SK-N-MC (cell line): ENCODE measurements at regions not wholly inside any gene's neighbourhood (a gene's known extent, or its start where the extent isn't known, plus 50 kb on each side); places are given as distances from the start of the nearest gene placed in this dataset.
"Not testable (repeated sequence)": the region's sequence is repeated elsewhere in the genome, so short reads cannot be mapped to it uniquely, and the experiment has no call there.

Source experiments
- DNase-seq: peaks from one replicate; pipeline ENCODE4 v3.0.0-alpha.2; 2011; ENCODE audit warnings: low read depth, low spot score
- H3K27ac ChIP-seq: fragments of 200-600 bp; sonication (generic); 2 replicates; pipeline ENCODE4 v1.5.1; 2016; ENCODE audit warnings: mixed run types
- H3K36me3 ChIP-seq: fragments of 200-600 bp; sonication (generic); 2 replicates; pipeline ENCODE4 v1.6.1; 2017; ENCODE audit warnings: antibody characterized with exemption, low read length, mixed read lengths; ENCODE audit not compliant: insufficient read depth
- H3K4me3 ChIP-seq: fragments of 200-600 bp; sonication (generic); 2 replicates; pipeline ENCODE4 v1.5.1; 2016
- H3K9ac ChIP-seq: fragments of 200-600 bp; sonication (generic); 2 replicates; pipeline ENCODE4 v1.8.0; 2017; ENCODE audit warnings: mixed run types, mixed read lengths; ENCODE audit not compliant: insufficient read length
- H3K9me3 ChIP-seq: fragments of 200-600 bp; sonication (generic); 2 replicates; pipeline ENCODE4 v1.6.1; 2017; ENCODE audit warnings: low read depth, mild to moderate bottlenecking, antibody characterized with exemption, low read length, moderate library complexity, mixed read lengths
- EZH2 ChIP-seq: fragments of 200-600 bp; sonication (generic); IDR thresholded peaks from one replicate; pipeline ENCODE4 v1.6.1; 2017; ENCODE audit warnings: antibody characterized with exemption
- FOXP2 ChIP-seq: optimal IDR thresholded peaks from 2 replicates; pipeline ENCODE3; 2011; ENCODE audit warnings: mild to moderate bottlenecking, moderate library complexity; ENCODE audit not compliant: insufficient read depth; ENCODE audit errors: extremely low read length, control extremely low read depth
- POLR2AphosphoS5 ChIP-seq: IDR thresholded peaks from 2 replicates; pipeline ENCODE4 v1.6.1; 2012; ENCODE audit warnings: mild to moderate bottlenecking, low read depth, low read length, borderline replicate concordance

DNA sequence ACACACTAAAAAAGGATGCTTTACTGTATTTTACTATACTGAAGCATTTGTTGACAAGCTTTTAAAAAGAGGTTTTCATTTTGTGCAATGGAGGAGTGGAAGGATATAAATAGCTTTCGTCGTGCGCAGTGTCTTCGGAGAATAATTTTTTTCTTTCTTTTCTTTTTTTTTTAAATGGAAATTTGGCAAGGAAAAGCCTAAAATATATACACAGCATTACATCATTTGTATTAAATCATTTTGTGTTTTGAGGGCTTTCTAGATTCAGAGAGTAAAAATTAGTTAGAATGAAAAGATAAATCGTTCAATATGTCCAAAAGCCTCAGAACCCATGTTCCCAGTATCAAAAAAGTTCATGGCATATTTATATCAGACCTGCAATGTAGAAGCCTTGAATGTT, 150.2 kb upstream of the FERD3L start:
- Histone ChIP-seq H3K9ac (no peak overlapping the region), H3K4me3 (no peak overlapping the region), H3K27ac (no peak overlapping the region), H3K9me3 (no peaks in the 10 kb centered on the region), H3K36me3 (no peaks in the 10 kb centered on the region)
- TF ChIP-seq POLR2AphosphoS5, result no peak
- TF ChIP-seq FOXP2, result no peak
- no peak for TF ChIP-seq EZH2
- no peak for DNase-seq

DNA sequence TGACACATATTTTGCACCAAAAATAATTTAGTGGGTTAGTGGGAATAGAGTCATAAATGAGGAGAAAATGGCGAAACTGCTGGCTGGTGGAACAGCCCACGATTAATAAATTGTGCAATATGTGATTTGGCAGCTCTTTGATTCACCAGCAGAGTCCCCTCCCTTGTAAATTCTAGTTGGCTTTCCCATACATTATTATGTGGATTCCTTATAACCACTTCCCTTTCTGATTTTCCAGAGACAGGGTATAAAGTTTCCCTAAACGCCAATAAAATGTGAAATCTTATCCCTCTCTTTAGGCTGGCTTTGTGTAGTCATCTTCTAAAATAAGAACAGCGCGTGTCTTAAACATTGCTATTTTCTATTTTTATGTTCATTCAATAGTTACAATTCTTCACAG, 149.4 kb upstream of the FERD3L start:
- H3K9me3 ChIP-seq, result no peaks in the 10 kb centered on the region
- H3K4me3 ChIP-seq, result 0 out of 2 replicates have a peak overlapping the region, but pooled peaks have one; percentile 2
- no peak for DNase-seq
- H3K36me3 ChIP-seq, result no peaks in the 10 kb centered on the region
- no peak for TF ChIP-seq EZH2
- TF ChIP-seq POLR2AphosphoS5, result no peak
- TF ChIP-seq FOXP2, result no peak
- H3K9ac ChIP-seq, result no peak overlapping the region
- 0 out of 2 replicates have a peak overlapping the region, but pooled peaks have one; percentile 22 for H3K27ac ChIP-seq

DNA sequence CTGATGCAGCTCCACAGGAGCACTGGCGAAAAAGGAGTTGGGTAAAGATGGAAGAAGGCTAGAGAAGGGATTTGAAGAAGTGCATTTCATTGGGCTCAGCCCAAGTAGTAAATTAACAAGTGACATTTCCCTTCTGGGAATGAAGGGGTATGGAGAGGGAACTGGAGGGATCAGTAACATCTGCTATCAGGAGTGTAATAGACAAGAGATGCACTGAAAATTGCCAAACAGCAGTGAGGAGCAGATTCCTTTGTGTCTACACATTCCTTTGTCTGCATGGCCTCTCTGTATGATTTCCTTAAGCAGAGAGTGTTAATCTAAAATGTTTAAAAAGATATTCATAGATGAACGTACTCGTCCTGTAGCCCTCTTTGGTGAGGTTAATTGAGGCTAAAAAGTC, 148.2 kb upstream of the FERD3L start:
- H3K27ac ChIP-seq, result no peak overlapping the region
- H3K4me3 ChIP-seq, result no peak overlapping the region
- H3K9ac ChIP-seq, result no peak overlapping the region
- TF ChIP-seq POLR2AphosphoS5 (no peak), EZH2 (no peak), FOXP2 (no peak)
- no peaks in the 10 kb centered on the region for H3K9me3 ChIP-seq
- no peaks in the 10 kb centered on the region for H3K36me3 ChIP-seq
- no peak for DNase-seq

DNA sequence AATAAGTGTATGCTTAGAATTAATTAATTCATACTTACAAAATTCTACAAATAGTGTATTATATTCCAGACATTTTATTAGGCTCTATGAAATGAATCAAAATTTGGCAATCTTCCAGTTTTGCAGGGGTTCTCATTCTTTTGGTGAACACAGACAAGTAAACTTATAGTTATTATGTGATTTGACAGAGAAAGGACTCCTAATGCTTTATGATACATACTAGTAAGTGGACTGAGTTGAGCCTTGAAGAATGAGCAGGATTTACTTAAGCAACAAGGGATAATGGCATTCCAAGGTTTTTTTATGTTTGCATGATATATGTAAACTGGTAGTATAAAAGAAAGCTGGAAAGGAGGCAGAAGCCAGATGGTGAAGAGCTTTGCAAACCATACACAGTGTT, 145.7 kb upstream of the FERD3L start:
- H3K36me3 ChIP-seq, result no peaks in the 10 kb centered on the region
- DNase-seq, result peak; percentile 56
- H3K27ac ChIP-seq, result no peak overlapping the region
- no peak overlapping the region for H3K9ac ChIP-seq
- H3K9me3 ChIP-seq, result no peaks in the 10 kb centered on the region
- TF ChIP-seq POLR2AphosphoS5 (no peak), EZH2 (no peak), FOXP2 (no peak)
- no peak overlapping the region for H3K4me3 ChIP-seq

DNA sequence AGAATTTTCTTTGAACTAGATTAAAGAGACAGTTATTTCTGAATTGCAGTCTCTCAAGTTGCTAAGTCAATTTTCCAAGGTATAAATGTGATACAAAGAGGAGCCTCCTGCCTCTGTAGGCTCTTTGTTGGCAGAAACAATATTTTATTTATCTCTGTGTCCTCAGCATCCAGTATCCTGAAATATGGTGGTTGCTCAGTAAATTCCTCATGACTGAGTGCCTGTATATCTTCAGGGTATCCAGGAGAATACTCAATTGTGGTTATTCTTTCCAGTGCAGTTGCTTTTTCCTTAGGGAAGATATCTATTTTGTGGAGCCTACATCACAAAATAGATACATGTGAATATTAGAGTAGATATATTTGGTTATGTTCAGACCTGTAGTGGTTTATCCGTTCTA, 144.8 kb upstream of the FERD3L start:
- Histone ChIP-seq H3K9me3 (no peaks in the 10 kb centered on the region), H3K9ac (no peak overlapping the region), H3K27ac (no peak overlapping the region), H3K4me3 (no peak overlapping the region), H3K36me3 (no peaks in the 10 kb centered on the region)
- DNase-seq, result no peak
- TF ChIP-seq EZH2 (no peak), FOXP2 (no peak), POLR2AphosphoS5 (no peak)

GRCh38 chr7:19284596-19285300, 139.5 kb upstream of the FERD3L start:
- Histone ChIP-seq H3K36me3 (no peaks in the 10 kb centered on the region), H3K27ac (no peak overlapping the region), H3K9ac (no peak overlapping the region), H3K9me3 (no peaks in the 10 kb centered on the region), H3K4me3 (no peak overlapping the region)
- TF ChIP-seq FOXP2 (no peak), POLR2AphosphoS5 (no peak), EZH2 (no peak)
- DNase-seq, result no peak

GRCh38 chr7:19284136-19284535, 138.9 kb upstream of the FERD3L start:
- H3K9ac ChIP-seq, result no peak overlapping the region
- TF ChIP-seq FOXP2, result no peak
- no peak for TF ChIP-seq POLR2AphosphoS5
- no peak for TF ChIP-seq EZH2
- no peak for DNase-seq
- no peak overlapping the region for H3K4me3 ChIP-seq
- no peaks in the 10 kb centered on the region for H3K9me3 ChIP-seq
- H3K27ac ChIP-seq, result no peak overlapping the region
- no peaks in the 10 kb centered on the region for H3K36me3 ChIP-seq

GRCh38 chr7:19275000-19275399, 129.8 kb upstream of the FERD3L start:
- H3K9ac ChIP-seq, result no peak overlapping the region
- no peak for DNase-seq
- peaks cover 17% of the 10 kb centered on the region; the same call in 1 of the 2 replicates for H3K9me3 ChIP-seq
- no peaks in the 10 kb centered on the region for H3K36me3 ChIP-seq
- no peak for TF ChIP-seq POLR2AphosphoS5
- no peak for TF ChIP-seq EZH2
- TF ChIP-seq FOXP2, result no peak
- no peak overlapping the region for H3K4me3 ChIP-seq
- no peak overlapping the region for H3K27ac ChIP-seq

DNA sequence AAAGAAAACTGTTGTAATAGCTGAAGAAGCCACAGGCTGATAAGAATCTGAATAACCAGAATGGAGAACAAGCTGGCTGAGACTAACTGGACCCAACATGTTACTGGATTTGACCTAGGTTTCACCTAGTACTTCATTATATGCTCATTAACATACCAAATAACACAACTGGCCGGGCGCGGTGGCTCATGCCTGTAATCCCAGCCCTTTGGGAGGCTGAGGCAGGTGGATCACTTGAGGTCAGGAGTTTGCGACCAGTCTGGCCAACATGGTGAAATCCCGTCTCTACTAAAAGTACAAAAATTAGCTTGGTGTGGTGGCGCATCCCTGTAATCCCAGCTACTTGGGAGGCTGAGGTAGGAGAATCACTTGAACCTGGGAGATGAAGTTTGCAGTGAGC, 127.1 kb upstream of the FERD3L start:
- not testable (repeated sequence) for H3K9ac ChIP-seq, H3K4me3 ChIP-seq, H3K36me3 ChIP-seq, DNase-seq, H3K27ac ChIP-seq
- H3K9me3 ChIP-seq, result peaks cover 17% of the 10 kb centered on the region; the same call in 1 of the 2 replicates
